Activated T-helper 1 cell treated with anti-CD3 and anti-CD28 coated beads, Interleukin-12 subunit alpha, Interleukin-12 subunit beta, Interleukin-2, Interleukin-4 antibody, amounts not matched to agents 30 ng/mL and 10 ng/mL and 1 ng/mL, durations not matched to agents 14 hours and 24 hours and 36 hours (primary cell): ENCODE measurements at regions not wholly inside any gene's neighbourhood (a gene's known extent, or its start where the extent isn't known, plus 50 kb on each side); places are given as distances from the start of the nearest gene placed in this dataset.

Experiments used
- DNase-seq: peaks from one replicate; pipeline ENCODE4 v3.0.0; 2021; ENCODE audit warnings: low spot score
- H3K27ac Mint-ChIP-seq: one replicate; pipeline ENCODE4 v1.8.0; 2021; ENCODE audit warnings: mild to moderate bottlenecking, mixed read lengths
- H3K27me3 Mint-ChIP-seq: one replicate; pipeline ENCODE4 v1.8.0; 2022; ENCODE audit warnings: mild to moderate bottlenecking, moderate library complexity, mixed read lengths; ENCODE audit not compliant: insufficient read depth
- H3K36me3 Mint-ChIP-seq: one replicate; pipeline ENCODE4 v1.8.0; 2021; ENCODE audit warnings: low read depth, mixed read lengths
- H3K4me1 Mint-ChIP-seq: one replicate; pipeline ENCODE4 v1.8.0; 2021; ENCODE audit warnings: low read depth, mixed read lengths
- H3K4me3 Mint-ChIP-seq: one replicate; pipeline ENCODE4 v1.8.0; 2021; ENCODE audit warnings: mild to moderate bottlenecking, moderate library complexity, mixed read lengths
- H3K9me3 Mint-ChIP-seq: one replicate; pipeline ENCODE4 v1.8.0; 2021; ENCODE audit warnings: mixed read lengths
- intact Hi-C: fragments of 100-400 bp; cut with micrococcal nuclease; formaldehyde crosslinking; loops from one replicate; pipeline ENCODE4 v1.15.1; 2024

DNA sequence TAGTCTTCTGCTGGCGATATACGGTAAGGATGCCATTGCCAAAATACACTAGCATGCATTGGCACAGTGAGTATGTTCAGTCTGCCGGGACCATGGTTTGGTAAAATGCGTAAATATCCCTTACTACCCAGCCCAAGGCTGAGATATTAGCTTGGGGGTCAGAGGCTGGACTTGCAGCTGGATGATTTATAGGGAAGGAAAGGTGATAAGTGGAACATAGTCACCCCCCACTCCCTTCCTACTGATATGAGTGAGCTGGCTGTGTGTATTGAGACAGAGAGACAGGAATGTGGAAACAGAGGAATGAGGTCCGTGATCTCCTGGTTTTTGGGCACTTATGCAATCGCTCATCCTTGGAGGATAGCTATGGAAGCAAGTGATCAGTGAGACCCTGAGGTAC, 642.8 kb downstream of the KCNT2 start:
- DNase-seq, result no peak
- Mint-ChIP-seq H3K9me3 (no peaks in the 10 kb centered on the region), H3K27me3 (no peaks in the 10 kb centered on the region), H3K4me3 (no peak overlapping the region), H3K27ac (no peak overlapping the region), H3K4me1 (no peaks in the 10 kb centered on the region), H3K36me3 (no peaks in the 10 kb centered on the region)
- intact Hi-C loops, result no loop called here

DNA sequence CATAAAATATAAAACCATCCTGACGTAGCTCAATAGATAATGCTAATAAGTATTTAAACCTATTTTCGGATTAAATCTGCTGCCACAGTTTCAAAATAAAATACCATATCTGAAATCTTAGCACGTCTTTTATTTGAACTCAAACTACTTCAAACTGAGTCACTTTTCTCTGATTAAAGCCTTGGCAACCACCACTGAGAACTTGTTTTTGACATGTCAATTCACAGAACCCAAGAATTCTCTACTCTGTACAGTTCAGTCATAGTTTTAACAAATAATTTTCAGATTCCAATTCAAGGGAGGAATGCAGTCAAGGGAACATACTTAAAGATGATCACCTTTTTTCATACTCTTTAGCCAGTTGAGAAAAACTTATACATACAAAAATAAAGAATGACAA, 643.2 kb downstream of the KCNT2 start:
- no peak overlapping the region for H3K27ac Mint-ChIP-seq
- no peaks in the 10 kb centered on the region for H3K9me3 Mint-ChIP-seq
- intact Hi-C loops, result no loop called here
- no peaks in the 10 kb centered on the region for H3K27me3 Mint-ChIP-seq
- H3K4me1 Mint-ChIP-seq, result no peaks in the 10 kb centered on the region
- H3K4me3 Mint-ChIP-seq, result no peak overlapping the region
- DNase-seq, result no peak
- no peaks in the 10 kb centered on the region for H3K36me3 Mint-ChIP-seq

GRCh38 chr1:195964516-195964915, 643.7 kb downstream of the KCNT2 start:
- Mint-ChIP-seq H3K27me3 (no peaks in the 10 kb centered on the region), H3K36me3 (no peaks in the 10 kb centered on the region), H3K4me1 (no peaks in the 10 kb centered on the region), H3K9me3 (no peaks in the 10 kb centered on the region), H3K4me3 (no peak overlapping the region), H3K27ac (no peak overlapping the region)
- intact Hi-C loops, result no loop called here
- DNase-seq, result no peak

DNA sequence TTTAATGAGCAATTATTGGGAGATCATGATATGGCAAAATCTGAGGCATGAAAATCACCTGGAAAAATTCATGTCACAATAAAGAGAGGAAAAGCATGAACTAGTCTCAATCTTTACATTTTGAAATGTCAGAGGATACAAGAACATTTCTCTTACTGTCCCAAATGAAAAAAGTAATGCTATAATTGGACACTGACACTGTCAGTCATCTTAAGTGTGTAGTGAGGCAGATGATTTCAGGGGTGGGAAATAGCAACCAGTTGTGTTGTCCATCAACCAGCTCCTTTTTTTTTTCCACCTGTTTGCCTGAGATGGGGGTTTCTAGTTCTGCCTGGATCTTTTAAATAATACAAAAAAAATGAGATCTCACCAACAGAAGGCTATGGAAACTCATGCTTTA, 646.2 kb downstream of the KCNT2 start:
- H3K4me3 Mint-ChIP-seq, result no peak overlapping the region
- no peaks in the 10 kb centered on the region for H3K36me3 Mint-ChIP-seq
- H3K9me3 Mint-ChIP-seq, result no peaks in the 10 kb centered on the region
- no peak for DNase-seq
- H3K4me1 Mint-ChIP-seq, result no peaks in the 10 kb centered on the region
- intact Hi-C loops, result no loop called here
- H3K27me3 Mint-ChIP-seq, result no peaks in the 10 kb centered on the region
- no peak overlapping the region for H3K27ac Mint-ChIP-seq

GRCh38 chr1:195960580-195960979, 647.7 kb downstream of the KCNT2 start:
- no peaks in the 10 kb centered on the region for H3K4me1 Mint-ChIP-seq
- intact Hi-C loops, result no loop called here
- no peak overlapping the region for H3K4me3 Mint-ChIP-seq
- no peaks in the 10 kb centered on the region for H3K27me3 Mint-ChIP-seq
- no peak for DNase-seq
- no peaks in the 10 kb centered on the region for H3K36me3 Mint-ChIP-seq
- no peak overlapping the region for H3K27ac Mint-ChIP-seq
- H3K9me3 Mint-ChIP-seq, result no peaks in the 10 kb centered on the region

DNA sequence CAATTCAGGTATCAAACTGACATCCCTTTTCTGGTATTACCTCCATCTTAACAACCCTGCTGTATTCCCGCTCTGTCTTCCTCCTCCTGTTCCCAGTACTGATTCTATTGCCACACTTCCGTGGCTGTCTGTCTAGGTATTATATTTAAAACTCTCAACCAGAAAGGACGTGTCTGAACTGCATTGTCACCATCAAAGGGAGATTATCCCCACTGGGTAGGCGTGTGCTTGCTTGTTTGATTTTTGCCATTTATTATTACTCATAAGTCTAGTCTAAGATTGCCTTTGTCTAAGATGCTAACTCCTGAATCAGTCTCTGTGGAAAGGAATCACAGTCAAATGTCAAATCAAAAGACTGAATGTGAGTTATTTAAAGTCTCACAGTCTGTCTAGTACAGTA, 650.1 kb downstream of the KCNT2 start:
- no peak overlapping the region for H3K4me3 Mint-ChIP-seq
- no peaks in the 10 kb centered on the region for H3K9me3 Mint-ChIP-seq
- intact Hi-C loops, result no loop called here
- no peak for DNase-seq
- H3K36me3 Mint-ChIP-seq, result no peaks in the 10 kb centered on the region
- no peaks in the 10 kb centered on the region for H3K27me3 Mint-ChIP-seq
- no peaks in the 10 kb centered on the region for H3K4me1 Mint-ChIP-seq
- H3K27ac Mint-ChIP-seq, result no peak overlapping the region

DNA sequence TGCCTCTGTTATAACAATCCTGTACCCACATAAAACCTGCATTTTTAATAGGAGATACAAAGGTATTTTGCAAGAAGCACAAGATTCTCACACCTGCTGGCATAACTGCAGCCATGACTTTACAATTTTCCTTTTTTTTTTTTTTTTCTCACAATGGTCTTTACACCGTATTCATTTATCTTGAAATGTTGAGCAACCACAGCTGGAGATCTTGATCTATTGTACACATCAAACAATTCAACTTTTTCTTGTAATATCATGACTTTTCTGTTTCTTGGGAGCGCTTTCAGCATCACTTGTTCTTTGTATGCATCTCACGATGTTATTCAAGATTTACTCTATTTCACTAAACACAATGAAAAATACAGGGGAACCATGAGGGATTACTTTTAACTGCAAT, 651.4 kb downstream of the KCNT2 start:
- no peaks in the 10 kb centered on the region for H3K36me3 Mint-ChIP-seq
- H3K27me3 Mint-ChIP-seq, result no peaks in the 10 kb centered on the region
- H3K9me3 Mint-ChIP-seq, result no peaks in the 10 kb centered on the region
- no peak overlapping the region for H3K4me3 Mint-ChIP-seq
- H3K4me1 Mint-ChIP-seq, result no peaks in the 10 kb centered on the region
- no peak overlapping the region for H3K27ac Mint-ChIP-seq
- DNase-seq, result no peak
- intact Hi-C loops, result no loop called here

DNA sequence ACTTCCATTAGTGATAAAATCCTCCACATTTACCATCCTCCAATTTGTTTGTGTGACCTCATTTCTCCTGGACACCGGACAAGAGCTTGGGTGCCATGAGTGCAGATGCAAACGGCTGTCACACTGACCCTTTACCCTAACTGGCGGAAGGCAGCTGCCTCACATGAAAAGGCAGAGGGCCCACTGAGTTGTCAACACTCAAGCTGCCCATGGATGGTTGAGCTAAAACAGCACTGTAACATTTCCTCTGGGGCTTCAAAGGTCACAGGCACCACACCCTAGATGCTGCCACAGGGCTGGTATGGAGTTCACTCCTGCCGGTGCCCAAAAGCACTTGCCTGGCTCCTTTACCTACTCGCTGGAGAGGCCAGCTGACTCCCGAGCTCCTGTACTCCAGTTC, 653.4 kb downstream of the KCNT2 start:
- intact Hi-C loops, result no loop called here
- no peak overlapping the region for H3K27ac Mint-ChIP-seq

GRCh38 chr1:195951313-195951712, 656.9 kb downstream of the KCNT2 start:
- intact Hi-C loops, result no loop called here
- Mint-ChIP-seq H3K9me3 (no peaks in the 10 kb centered on the region), H3K36me3 (no peaks in the 10 kb centered on the region), H3K27me3 (no peaks in the 10 kb centered on the region), H3K27ac (no peak overlapping the region), H3K4me1 (no peaks in the 10 kb centered on the region), H3K4me3 (no peak overlapping the region)
- no peak for DNase-seq

More for the DNA sequence above, 653.4 kb downstream of the KCNT2 start:
- H3K27me3 Mint-ChIP-seq, result no peaks in the 10 kb centered on the region
- H3K4me1 Mint-ChIP-seq, result no peaks in the 10 kb centered on the region
- no peak overlapping the region for H3K4me3 Mint-ChIP-seq
- no peaks in the 10 kb centered on the region for H3K9me3 Mint-ChIP-seq
- H3K36me3 Mint-ChIP-seq, result no peaks in the 10 kb centered on the region
- no peak for DNase-seq

DNA sequence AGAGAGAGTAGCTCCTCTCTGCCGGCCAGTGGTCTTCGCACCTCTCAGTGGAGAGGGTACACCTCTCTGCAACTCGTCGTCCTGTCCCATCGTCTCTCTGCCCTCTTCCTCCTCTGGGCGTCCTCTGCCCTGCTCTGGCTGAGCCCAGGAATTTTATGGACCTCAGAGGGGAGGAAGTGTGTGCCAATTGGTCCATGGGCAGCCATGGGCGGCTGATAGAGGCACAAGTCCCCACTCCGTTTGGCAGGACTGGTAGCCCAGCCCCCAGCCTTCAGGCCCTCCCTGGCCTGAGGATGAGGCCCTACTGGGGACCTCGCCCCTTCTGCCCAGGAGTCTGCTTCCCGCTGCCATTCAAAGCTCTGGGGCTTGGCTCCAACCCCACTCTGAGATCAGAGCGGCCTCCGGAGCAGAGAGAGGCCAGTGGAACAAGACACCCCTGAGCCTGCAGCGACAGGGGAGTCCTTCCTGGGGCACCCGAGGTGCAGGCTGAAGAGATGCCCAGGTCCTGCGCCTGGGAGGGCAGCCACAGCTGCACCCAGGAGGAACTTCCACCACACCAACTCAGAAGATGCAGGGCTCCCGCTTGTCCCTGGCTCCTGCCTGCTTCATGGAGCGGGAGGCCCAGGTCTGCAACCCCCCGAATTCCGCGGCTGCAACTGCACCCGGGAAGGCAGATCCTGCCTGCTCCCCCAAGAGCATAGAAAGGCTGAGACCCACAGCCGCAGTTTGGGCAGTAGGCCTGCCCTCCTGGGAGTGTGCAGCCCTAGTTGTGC, 659.9 kb downstream of the KCNT2 start:
- no peak for DNase-seq
- Mint-ChIP-seq H3K36me3 (no peaks in the 10 kb centered on the region), H3K4me3 (no peak overlapping the region), H3K27ac (no peak overlapping the region), H3K27me3 (no peaks in the 10 kb centered on the region), H3K9me3 (no peaks in the 10 kb centered on the region), H3K4me1 (no peaks in the 10 kb centered on the region)
- intact Hi-C loops, result no loop called here

GRCh38 chr1:195946500-195946899, 661.7 kb downstream of the KCNT2 start:
- intact Hi-C loops, result no loop called here
- DNase-seq, result no peak
- Mint-ChIP-seq H3K4me1 (no peaks in the 10 kb centered on the region), H3K27me3 (no peaks in the 10 kb centered on the region), H3K9me3 (no peaks in the 10 kb centered on the region), H3K4me3 (no peak overlapping the region), H3K36me3 (no peaks in the 10 kb centered on the region), H3K27ac (no peak overlapping the region)

DNA sequence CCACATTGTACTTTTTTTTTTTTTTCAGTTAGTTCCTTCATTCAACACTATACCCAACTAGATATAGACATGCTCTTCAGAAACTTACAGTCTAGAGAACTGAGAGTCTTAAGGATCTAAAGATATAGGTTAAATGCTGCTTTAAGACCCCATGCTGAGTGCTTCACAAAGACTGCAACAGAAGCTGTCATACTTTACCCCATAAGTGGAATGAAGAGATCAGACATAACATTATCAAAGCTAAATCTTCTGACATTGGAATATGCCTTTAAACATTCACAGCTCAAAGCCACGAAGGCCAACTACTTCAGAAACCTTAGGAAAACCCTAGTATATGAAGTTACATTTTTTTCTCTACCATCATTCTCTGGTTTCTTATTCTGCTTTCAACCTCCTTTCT, 666.4 kb downstream of the KCNT2 start:
- H3K27me3 Mint-ChIP-seq, result no peaks in the 10 kb centered on the region
- DNase-seq, result no peak
- no peak overlapping the region for H3K27ac Mint-ChIP-seq
- no peaks in the 10 kb centered on the region for H3K9me3 Mint-ChIP-seq
- H3K36me3 Mint-ChIP-seq, result no peaks in the 10 kb centered on the region
- no peak overlapping the region for H3K4me3 Mint-ChIP-seq
- intact Hi-C loops, result no loop called here
- H3K4me1 Mint-ChIP-seq, result no peaks in the 10 kb centered on the region

GRCh38 chr1:195941314-195941713, 666.9 kb downstream of the KCNT2 start:
- no peaks in the 10 kb centered on the region for H3K27me3 Mint-ChIP-seq
- no peak for DNase-seq
- H3K9me3 Mint-ChIP-seq, result no peaks in the 10 kb centered on the region
- no peak overlapping the region for H3K4me3 Mint-ChIP-seq
- no peaks in the 10 kb centered on the region for H3K4me1 Mint-ChIP-seq
- no peak overlapping the region for H3K27ac Mint-ChIP-seq
- H3K36me3 Mint-ChIP-seq, result no peaks in the 10 kb centered on the region
- intact Hi-C loops, result no loop called here

GRCh38 chr1:195939844-195940243, 668.4 kb downstream of the KCNT2 start:
- no peaks in the 10 kb centered on the region for H3K36me3 Mint-ChIP-seq
- no peaks in the 10 kb centered on the region for H3K27me3 Mint-ChIP-seq
- H3K27ac Mint-ChIP-seq, result no peak overlapping the region
- H3K4me3 Mint-ChIP-seq, result no peak overlapping the region
- H3K4me1 Mint-ChIP-seq, result no peaks in the 10 kb centered on the region
- intact Hi-C loops, result no loop called here
- H3K9me3 Mint-ChIP-seq, result no peaks in the 10 kb centered on the region
- DNase-seq, result no peak
